NCI-H187 treated with DMSO at 0.1 percent for 48 hours (cell line): ENCODE measurements at regions not wholly inside any gene's neighbourhood (a gene's known extent, or its start where the extent isn't known, plus 50 kb on each side); places are given as distances from the start of the nearest gene placed in this dataset.
"Not testable (repeated sequence)": the region's sequence is repeated elsewhere in the genome, so short reads cannot be mapped to it uniquely, and the experiment has no call there.

Experiments used
- DNase-seq: peaks from one replicate; lab custom pipeline; 2025; lab: John Stamatoyannopoulos, UW

DNA sequence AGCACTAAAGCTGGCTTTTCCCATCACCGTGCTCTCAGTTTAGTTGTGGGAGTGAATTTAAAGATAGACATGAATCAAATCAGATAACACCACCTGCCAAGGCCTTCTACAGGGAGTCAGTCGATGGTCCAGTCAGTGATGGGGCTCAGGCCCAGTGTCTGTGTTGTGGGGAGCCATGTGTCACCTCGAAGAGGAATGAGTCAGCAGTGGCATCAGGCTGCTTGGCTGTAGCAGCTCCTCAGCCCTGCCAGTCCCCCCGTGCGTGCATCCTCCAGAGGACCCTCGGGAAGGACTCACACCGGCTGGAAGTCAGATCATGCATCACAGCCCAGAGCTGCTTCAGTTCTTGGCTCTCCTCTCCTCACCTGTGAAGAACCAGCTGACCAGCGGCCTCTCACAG lies 420.4 kb upstream of the RAB6C start:
- no peak for DNase-seq

DNA sequence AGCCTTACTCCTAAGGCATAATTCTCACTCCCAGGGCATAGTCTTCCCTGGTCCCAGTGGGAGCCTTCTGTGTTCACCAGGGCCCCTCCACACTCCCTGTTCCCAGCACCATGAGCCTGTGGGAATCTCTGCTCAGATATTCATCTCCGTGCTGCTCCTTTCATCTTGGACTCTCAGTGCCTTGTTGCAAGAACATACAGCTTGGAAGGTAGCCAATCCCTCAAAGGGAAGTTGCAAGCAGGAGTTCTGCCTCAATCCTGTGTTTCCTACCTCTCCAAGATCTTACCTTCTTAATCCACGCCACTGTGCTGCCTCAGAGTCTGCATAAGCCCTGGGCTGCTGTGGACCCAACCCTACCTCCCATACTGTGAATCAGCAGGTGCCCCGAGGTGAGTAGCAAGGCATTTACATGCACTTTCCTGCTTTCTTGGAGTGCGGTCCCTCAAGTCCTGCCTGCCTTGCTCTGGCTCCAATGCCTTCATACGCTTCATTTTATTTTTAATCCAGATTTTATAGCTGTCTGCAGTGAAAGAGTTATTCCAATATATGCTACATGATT lies 413.8 kb upstream of the RAB6C start:
- DNase-seq: no peak

DNA sequence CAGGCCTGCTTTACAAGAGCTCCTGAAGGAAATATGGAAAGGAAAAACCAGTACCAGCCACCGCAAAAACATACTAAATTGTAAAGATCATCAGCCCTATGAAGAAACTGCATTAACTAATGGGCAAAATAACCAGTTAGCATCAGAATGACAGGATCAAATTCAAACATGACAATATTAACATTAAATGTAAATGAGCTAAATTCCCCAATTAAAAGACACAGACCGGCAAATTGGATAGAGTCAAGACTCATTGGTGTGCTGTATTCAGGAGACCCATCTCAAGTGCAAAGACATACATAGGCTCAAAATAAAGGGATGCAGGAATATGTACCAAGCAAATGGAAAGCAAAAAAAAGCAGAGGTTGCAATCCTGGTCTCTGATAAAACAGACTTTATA lies 408.7 kb upstream of the RAB6C start:
- not testable (repeated sequence) for DNase-seq

DNA sequence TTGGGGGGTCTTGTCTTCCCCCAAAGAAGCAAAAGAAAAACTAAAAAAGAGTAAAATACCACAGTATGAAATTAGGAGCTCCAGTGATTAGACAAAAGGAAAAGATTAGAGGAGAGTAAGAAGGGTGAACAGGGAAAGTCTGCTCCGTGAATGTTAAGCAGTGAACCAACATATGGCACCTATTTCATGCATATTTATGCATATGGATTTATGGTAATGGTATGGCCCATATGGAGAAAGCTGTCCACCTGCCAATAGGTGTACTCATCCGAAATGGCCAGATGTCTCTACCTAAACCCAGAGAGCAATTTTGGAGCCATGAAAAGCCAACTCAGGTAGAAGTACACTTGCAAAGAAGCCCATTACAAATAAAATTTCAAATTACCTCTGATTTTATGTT lies 404.0 kb upstream of the RAB6C start:
- no peak for DNase-seq

DNA sequence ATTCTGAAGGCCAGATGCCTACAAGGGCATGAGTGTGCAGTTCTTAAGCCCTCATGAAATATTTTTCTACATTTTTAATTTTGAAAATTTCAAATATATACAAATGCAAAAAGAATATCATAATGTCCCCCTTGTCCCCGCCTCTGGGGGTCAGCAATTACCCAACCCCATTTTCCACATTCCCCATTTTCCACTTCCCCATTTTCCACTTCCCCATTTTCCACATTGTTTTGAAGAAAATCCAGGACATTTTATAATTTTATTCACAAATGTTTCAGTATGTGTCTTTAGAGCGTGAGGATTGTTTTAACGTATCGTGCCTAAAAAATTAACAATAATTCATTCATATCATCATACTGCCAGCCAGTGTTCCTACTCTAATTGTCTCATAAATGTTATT lies 403.6 kb upstream of the RAB6C start:
- no peak for DNase-seq

DNA sequence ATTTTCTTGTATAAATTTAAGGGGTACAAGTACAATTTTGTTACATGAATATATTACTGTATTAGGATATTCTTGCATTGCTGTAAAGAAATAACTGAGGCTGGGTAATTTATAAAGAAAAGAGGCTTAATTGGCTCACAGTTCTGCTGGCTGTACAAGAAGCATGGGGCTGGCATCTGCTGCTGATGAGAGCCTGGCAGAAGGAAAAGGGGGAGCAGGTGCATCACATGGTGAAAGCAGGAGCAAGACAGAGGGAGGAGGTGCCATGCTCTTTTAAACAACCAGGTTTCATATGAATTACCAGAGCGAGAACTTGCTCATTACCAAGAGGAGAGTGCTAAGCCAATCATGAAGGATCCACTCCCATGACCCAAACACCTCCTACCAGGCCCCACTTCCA lies 399.5 kb upstream of the RAB6C start:
- no peak for DNase-seq

DNA sequence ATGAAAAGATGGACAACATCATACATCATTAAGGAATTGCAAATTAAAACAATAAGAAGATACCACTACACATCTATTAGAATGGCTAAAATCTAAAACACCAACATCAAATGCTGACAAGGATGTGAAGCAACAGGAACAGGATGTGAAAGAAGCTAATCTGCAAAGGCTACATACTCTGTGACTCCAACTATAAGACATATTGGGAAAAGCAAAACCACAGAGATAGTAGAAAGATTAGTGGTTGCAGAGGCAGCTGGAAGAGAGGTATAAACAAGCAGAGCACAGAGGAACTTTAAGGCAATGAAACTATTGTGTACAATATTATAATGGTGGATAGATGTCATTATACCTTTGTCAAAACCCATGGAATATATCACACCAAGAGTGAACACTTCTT lies 393.7 kb upstream of the RAB6C start:
- DNase-seq: no peak

DNA sequence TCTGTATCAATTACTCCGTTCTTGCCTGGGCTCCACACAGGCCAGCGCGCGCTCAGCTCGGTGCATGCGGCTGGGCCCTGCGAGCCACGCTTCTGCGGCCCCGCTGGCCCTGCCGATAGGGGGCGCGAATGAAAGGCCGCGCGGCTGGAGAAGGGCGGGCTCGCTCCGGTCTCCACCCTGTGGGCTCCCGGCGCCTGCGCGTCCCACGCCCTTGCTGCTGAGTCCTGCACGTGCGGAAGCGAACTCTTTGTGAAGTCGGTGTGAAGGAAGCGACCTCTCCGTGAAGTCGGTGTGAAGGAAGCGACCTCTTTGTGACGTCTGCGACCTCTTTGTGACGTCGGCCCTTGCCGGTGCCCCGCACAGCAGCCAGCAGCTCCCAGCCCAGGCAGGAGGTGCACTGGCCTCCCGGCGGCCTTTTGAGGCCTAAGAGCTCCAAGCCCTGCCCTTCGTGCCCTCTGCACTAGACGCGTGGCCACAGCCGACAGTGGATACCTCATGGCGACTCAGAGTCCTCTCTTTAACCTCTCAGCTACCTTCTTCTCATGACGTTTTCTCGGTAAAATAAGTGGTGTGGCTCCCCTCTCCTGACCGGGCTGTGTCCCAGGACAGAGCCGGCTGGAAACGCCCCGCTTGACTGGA lies 391.9 kb upstream of the RAB6C start:
- no peak for DNase-seq

DNA sequence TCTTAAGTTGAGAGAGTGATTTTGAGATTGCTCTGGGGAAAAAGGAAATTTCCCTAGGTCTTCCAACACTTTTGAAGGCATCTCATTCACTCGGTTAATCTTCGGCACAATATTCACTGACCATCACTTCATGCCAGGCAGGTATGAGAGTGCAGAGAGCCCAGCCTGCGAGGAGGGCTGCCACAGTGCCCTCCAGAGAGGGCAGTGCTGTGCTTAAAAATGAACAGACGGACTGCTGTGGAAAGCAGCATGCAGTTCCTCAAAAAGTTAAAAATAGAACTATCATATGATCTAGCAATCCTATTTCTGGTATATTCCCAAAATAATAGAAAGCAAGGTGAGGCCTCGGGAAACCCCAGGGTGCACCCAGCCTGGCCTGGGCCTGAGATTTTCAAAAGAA lies 374.9 kb upstream of the RAB6C start:
- DNase-seq: no peak

DNA sequence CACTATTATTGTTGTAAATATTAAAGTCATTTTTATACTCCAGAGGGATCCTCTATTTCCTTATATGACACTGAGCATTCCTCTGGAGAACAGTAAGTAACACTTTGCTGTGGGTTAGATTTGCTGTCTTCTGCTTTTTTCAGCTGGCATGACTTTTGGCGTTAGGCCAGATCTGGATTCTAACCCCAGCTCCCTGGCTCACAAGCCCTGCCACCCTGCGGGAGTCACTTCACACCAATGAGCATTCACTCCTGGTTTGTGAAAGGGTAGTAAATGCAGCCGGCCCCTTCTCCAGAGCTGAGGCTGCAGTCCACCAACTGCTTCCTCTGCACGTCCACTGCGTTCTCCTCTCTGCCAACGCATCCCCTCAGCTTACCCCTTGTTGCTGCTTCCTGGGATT lies 373.8 kb upstream of the RAB6C start:
- DNase-seq: no peak

DNA sequence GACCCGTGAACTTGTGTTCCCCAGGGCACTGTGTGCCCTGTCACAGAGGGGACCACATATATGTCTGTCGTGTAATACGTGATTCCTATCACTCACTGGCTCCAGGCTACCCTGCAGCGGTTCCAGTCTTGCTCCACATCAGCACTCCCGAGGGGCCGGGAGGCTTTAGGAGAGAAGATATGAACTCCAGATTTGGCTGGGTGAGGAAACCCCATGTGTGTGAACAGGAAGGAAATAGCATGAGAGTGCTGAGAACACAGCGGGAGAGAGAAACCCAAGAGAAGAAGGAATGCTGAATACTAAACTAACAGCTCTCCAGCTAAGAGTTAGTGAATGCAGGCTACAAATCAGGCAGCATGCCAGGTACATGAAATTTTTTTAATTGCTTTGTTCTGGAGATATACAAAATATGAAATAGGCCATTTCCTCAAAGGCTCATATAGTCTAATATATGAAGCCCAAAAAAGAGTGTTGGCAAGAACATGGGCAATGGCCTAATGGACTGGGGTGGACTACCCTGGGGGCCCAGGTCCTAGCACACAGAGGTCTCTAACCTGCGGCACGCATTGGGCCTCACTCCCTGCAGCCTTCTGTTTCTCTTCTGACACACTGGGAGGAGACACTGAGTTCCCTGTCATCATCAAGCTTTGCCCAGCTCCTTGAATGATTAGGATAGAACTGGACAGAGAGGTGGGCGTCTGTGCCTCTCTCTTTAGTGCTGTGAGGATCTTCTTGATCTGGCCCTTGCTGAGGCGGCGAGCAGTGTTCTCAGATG lies 372.8 kb upstream of the RAB6C start:
- no peak for DNase-seq

DNA sequence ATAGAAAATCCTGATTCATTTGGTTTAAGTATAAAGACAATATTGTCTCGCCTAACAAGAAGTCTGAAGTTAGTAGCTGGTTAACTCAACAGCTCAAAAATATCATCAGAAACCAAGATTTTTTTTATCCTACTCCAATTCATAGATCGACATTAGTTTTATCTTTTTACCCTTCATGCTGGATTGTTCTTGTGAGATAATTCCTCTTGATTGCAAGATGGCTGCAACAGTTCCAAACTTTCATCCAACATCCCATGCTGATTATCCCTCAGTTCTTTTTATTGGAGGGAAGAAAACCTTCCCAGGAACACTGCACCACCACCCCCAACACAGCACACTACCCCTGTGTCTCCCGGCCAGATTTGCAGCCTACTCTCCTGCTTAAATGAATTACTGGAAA lies 370.2 kb upstream of the RAB6C start:
- DNase-seq: no peak

DNA sequence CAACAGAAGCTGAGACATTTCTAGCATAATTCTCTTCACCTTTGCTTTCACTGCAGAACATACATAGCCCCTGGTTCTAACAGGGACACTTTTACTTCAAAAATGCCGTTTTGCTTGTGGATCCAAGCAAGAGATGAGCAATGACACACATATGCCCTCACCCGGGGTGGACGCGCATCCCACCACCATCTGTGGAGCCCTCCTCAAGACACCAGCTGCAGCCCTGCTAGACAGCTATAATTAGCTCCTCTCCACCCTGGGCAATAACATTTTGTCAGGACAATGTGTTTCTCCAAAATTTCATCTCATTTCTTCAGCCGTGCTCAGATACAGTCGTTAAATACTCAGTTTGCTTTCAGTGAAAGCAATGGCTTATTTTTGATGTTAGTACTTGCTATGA lies 368.7 kb upstream of the RAB6C start:
- no peak for DNase-seq

DNA sequence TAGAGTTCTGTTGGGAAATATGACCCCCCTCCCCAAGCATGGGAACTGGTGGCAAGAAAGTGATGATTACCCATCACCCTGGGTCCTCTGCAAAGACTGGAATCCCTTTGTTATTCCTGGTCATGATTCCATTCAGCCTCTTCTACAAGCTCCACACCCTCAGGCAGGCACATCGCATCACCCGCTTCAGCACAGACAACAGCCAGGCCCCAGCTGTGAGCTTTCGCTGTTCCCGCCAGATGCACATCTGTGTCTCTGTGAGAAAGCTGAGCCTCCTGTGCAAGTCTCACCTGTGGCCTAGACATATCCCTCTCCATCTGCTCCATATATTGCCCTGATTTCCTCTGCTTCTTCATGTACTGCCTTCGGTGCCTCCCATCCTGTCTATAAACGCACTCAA lies 368.0 kb upstream of the RAB6C start:
- DNase-seq: no peak

DNA sequence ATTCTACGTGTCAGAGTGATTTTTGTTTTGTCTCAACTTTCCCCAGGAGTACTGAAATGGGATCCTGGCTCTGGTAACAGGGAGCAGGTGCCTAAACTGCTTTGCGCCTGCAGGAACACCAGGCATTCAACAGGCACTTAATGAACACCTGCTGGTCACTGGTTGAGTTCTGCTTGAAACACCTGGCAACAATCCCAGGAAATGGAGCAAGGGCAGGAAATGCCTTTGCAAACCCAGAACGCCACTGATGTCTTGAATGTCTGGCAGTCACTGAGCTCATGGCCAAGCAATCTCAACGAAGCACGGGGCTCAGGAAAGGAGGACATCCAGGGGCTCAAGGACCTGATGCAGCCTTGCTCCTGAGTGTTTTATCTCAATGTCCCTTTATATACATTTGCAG lies 360.0 kb upstream of the RAB6C start:
- peak; percentile 48 for DNase-seq

DNA sequence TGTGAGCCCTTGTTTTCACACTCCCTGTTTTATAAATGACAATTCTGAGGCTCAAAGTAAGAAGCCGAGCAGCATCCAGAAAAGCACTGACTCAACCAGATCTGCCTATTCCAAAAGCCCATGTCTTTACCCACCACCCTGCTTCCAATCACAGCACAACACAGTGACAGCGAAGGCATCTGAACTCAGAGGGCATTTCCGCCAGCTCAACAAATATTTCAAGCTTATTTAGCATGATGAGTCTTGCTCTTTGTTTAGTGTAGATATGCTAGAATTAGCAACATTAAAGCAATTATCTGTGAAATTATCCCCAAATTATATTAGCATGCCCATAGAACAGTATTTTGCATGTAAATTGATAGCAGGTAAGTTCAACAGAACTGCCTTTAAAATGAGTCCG lies 359.1 kb upstream of the RAB6C start:
- no peak for DNase-seq

DNA sequence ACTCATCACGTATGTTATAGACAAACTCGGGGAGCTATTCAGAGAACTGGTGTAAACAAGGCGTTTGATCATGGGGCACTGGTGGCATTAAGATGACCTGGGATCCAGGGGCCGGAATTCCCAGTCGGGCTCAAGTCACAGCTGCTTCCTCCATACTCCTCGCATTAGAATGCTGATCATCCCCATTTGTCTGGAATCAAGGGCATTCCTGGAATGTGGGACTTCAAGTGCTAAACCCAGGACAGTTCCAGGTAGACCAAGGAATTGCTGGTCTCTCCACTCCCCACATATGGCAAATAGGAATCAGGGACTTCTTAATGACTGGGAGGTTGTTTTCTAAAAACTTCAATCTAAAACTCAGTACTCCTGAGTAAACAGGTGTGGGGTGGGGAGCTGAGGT lies 355.7 kb upstream of the RAB6C start:
- DNase-seq: no peak

DNA sequence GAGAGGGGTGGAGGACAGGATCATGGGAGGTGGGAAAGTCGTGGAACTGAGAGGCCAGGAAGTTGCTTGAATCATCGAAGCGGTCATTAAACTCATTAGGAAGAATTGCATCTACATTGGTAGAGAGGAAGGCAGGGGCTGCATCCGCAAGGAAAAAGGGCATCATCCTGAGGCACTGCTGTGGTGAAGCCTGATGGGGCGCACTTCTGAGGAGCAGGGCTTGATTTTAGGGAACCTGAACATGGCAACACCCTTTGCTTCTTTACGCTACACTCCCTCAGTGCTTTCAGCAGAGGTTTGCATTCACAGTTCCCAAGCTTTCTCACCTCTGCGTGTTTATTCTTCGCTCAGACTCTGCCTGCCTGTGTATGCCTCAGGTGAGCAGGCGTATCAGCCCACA lies 352.0 kb upstream of the RAB6C start:
- DNase-seq: no peak

DNA sequence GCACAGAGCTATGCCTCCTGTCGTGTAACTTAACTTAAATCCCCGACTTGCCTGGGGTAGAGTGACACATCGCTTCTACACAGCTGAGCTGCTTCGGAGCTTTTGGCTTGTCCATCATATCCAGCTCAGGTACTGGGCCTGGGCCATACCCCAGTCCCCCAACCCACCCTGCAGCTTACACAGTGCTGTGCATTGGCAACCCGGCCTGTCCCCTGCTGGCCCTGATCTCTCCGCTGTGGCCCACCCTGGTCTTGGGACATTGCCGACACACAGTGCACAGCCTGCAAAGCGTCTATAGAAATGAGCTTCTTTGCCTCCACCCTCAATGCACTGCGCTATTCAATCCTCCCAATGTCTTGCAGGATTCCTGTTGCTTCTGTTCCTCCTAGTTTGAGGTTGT lies 342.8 kb upstream of the RAB6C start:
- DNase-seq: no peak

DNA sequence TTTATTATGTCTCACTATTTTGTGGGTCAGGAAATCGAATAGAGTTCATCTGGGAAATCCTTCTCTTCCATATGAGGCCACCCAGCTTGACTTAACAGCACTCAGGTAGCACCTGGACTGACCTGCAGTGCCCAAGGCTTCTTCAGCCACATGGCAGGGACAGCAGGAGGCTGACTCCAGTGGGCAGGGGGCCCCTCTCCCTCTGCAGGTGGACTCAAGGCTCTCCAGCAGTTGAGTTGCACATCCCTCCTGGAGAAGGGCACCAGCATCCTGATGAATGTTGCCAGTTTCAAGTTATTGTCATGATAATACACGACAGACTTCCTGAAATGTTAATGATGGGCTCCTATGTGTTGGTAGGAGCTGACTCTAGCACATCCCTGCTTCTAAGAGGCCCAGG lies 338.1 kb upstream of the RAB6C start:
- DNase-seq: no peak

DNA sequence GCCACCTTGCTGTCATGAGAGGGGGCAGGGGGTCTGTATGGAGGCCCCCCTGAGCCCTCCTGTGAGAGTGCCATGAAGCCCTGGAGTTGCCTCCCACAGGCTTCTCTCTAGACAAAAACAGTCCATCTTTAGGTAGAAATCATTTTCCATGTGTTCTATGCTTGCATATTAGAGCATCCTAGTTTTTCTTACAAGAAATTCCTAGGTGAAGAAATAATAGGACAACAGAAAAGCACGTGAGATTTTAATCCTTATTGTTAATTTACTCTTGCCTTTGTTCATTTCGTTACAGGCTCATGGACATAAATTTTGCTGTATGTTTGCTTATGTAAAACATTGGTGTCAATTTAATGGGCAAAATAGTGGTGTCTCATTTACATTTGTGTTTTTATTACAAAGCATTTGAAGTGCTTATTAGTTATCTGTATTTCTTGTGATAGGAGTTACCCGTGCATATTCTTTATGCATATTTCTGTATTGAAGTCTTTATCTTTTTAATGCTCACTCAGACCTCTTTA lies 336.9 kb upstream of the RAB6C start:
- no peak for DNase-seq

DNA sequence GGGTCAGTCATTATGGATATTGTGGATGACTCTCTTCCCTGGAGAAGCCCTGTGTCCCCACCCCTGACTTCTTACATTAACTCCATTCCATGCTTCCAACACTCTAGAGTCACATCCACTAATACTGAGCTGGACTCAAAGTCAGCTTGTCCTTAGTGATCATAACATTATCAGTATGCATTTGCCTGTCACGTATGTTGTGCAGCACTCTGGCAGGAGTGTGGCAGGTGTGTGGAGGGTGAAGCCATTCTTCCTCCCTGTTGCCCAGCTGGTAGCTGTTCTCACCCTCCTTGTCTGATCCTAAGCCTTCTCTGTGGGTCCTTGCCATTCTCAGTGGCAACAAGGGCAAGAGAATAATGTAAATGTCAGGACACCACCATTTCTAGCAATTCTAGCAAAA lies 334.1 kb upstream of the RAB6C start:
- DNase-seq: no peak

DNA sequence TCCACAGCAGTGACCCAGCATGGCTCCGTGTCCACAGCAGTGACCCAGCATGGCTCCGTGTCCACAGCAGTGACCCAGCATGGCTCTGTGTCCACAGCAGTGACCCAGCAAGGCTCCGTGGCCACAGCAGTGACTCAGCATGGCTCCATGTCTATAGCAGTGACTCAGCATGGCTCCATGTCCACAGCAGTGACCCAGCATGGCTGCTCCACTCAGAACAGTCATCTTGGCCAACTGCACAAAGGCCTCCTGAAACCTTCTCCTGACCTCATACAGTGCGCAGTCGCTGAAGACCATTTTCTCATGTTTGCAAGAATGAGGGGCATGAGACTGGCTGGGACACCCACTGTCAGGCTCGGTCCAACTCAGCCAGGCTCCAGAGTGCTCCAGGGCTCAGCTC lies 333.4 kb upstream of the RAB6C start:
- DNase-seq: no peak

DNA sequence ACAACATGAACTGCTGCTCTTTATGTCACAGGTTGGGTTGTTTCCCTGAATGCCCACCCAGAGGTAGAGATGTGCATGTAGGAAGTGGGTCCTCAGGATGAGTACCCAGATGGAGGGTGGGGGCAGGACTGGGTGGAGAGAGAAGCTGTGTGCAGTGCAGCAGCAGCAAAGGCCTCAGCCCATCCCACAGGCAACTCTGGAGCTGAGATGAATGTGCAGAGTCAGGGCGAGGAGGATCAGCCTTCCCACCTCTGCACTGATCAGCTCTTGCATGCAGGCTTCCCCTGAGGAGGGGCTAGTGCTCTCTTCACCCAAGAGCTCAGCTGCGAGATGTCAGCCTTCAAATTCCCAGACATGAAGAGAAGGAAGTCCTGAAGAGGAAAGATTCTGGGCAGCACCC lies 326.2 kb upstream of the RAB6C start:
- no peak for DNase-seq
